GM19239 (cell line): ENCODE measurements at regions not wholly inside any gene's neighbourhood (a gene's known extent, or its start where the extent isn't known, plus 50 kb on each side); places are given as distances from the start of the nearest gene placed in this dataset.

Source experiments
- DNase-seq: peaks from one replicate; pipeline ENCODE4 v3.0.0; 2011; ENCODE audit warnings: low spot score; ENCODE audit not compliant: insufficient read length
- FAIRE-seq: peaks from 2 replicates; lab custom pipeline; 2011; peaks lifted over from hg19 to GRCh38; lab: Jason Lieb, UNC

DNA sequence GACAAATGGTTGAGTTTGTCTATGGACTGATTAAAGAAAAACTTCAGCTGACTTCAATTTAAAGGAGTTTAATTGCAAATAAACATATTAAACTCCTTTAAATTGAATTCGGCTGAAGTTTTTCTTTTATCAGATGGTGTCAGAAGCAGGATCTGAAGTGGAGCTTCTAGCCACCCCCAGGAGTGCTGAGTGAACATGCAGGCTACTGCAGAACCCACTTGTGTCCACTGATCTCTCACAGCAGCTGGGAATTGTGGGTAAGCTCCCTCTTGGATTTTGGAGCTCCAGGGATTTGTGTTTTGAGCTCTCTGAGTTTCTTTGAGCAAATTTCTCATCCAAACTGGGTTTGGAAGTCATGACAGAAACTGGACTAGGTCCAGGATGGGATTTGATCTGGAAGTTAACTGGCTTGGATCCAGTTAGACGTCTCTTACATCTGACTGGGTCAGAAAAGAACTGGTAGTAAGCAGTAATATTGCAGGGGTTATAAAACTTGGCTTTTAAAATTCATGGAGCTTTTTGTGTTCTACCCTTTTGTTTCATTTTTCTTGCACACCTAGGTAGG lies 95.8 kb upstream of the UST start:
- FAIRE-seq (no peak), DNase-seq (no peak)

DNA sequence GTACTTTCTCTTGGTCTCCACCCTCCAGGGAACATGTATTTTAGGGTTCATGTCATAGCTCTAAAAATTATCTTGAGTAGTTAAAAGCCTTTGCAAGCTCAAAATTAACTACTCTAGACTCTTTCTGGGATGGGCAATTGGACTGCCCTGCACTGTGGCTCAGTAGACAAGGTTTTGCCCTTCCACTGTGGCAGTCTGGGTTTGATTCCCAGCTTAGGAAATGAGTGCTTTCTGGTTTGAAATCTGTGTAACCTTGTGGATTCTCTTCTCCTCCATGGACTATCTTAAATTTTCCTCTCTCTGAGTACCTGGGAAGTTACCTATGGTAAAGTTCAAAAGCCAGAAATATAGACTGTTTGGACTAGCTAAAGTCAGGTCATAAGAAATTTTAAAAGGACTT lies 94.6 kb upstream of the UST start:
- DNase-seq (no peak), FAIRE-seq (no peak)

DNA sequence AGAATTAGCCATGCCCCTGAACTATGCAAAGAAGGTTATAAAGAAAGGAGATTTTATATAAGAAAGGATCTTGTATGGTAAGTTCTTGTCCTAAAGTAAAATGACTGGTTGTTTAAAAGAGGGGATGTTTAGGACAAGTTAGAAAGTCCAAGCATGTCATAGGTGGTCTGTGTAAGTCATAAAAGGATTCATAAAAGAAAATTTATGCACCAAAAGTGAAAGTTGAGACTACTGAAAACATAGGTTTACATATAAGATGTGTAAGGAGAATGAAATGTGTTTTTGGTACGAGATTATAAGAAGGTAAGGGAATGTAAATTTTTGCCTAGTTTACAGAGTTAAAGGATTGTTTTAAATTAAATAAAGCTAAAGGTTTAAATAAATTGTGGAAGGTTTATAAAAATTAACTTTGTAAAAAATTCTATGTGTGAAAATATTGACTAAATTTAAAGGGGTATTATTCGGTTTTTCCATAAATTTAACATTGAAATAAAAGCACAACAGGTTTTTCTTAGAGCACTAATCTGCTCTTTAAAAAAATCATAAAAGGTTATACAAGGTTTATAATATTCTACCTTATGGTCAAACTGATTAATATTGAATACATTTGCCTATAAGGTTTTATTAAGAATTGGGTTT lies 93.6 kb upstream of the UST start:
- FAIRE-seq (no peak), DNase-seq (no peak)

DNA sequence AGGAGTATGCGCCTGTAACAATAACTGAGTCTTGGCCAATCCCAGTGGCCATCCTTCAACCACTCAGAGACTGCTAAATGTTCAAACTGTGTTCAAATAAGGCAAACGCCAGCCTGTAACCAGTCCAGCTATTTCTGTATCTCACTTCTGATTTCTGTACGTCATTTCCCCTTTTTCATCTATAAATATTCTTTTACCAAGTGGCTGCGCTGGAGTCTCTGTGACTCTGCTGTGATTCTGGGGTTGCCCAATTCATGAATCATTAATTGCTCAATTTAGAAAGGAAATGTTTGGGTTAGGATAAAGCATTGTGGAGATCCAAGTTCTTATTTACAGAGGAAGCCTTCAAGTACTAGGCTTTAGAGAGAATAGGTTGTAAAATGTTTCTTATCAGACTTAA lies 89.8 kb upstream of the UST start:
- FAIRE-seq (no peak), DNase-seq (no peak)

DNA sequence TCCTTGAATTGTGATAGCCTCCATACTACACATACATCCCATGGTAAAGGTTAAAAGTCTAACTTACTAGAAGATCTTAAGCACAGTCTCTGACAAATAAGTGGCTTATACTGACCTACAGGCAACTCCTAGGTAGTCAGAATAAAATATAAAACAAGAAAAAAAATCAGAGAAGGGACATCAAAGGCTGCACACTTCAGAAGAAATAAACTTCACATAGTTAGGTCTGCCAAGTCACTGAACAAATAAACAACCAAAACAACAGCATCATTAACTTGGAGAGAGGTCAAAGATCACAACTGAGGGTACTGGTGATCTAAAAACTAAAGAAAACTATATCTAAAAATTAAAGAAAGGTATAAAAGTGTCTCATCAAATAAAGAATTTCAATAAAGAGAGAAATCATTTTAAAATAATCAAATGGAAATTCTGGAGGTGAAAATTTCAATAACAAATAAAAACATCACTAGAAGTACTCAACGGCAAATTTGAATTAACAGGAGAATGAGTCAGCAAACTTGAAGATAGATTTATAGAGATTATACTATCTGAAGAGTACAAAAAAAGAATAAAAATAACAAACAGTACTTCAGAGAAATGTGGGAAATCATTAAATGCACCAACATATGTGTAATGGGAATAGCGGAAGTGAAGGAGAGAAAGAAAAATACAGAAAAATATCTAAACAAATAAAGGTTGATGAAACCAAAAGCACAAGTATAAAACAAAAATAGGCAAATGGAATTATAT lies 88.0 kb upstream of the UST start:
- FAIRE-seq = no peak
- no peak for DNase-seq

DNA sequence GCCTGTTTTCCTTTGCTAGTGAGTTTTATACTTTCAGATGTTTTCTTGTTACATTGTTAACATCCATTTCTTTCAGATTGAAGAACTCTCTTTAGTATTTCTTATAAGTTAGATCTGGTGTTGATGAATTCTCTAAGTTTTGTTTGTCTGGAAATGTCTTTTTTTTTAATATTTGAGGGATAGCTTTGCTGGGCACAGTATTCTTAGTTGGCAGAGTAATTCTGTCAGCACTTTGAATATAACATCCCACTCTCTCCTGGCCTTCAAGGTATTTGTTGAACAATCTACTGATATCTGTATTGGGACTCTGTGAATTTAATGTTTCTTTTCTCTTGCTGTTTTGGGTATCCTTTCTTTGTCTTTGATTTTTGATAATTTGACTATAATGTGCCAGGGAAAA lies 79.4 kb upstream of the UST start:
- DNase-seq = no peak
- FAIRE-seq = no peak

DNA sequence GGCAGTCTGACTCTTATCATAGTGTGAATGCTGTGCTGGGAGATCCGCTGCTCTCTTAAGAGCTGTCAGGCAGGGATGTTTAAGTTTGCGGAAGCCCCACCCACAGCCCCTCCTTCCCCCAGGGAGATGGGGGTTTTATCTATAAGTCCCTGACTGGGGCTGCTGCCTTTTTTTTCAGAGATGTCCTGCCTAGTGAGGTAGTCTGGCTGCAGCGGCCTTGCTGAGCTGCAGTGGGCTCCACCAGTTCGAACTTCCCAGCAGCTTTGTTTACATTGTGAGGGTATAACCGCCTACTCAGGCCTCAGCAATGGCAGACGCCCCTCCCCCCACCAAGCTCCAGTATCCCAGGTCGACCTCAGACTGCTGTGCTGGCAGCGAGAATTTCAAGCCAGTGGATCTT lies 75.7 kb upstream of the UST start:
- no peak for FAIRE-seq
- DNase-seq = no peak

DNA sequence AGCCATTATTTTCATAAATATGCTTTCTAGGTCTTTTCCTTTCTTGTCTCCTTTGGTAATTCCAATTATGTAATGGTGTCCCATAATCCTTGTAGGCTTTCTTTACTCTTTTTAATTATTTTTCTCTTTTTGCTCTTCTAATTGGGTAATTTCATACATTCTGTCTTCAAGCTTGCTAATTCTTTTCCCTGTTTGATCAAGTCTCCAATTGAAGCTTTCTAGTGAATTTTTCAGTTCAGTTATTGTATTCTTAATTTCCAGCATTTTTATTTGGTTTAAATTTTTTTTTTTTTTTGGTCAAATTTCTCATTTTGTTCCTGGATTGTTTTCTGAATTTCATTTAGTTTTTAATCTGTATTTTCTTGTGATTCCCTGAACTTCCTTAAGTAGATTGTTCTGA lies 74.9 kb upstream of the UST start:
- no peak for FAIRE-seq
- no peak for DNase-seq

DNA sequence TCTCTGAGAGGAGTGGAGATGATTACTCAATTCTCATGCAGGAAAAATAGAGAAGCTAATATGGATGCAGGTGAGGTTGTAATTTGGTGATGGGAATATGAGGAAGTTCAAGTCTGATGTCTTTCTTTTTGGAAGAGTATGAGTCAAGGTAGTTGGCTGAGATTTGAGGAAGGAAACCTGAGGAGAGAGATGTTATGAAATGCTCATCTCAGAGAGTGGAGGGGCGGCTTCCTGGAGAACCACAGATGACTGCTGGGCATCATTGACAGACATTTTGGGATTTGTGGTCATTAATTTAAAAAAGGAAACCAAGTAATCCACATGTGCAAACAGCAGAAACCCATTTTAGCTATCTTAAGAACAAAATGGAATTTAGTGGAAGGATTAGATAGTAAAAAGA lies 72.5 kb upstream of the UST start:
- FAIRE-seq (no peak), DNase-seq (no peak)

DNA sequence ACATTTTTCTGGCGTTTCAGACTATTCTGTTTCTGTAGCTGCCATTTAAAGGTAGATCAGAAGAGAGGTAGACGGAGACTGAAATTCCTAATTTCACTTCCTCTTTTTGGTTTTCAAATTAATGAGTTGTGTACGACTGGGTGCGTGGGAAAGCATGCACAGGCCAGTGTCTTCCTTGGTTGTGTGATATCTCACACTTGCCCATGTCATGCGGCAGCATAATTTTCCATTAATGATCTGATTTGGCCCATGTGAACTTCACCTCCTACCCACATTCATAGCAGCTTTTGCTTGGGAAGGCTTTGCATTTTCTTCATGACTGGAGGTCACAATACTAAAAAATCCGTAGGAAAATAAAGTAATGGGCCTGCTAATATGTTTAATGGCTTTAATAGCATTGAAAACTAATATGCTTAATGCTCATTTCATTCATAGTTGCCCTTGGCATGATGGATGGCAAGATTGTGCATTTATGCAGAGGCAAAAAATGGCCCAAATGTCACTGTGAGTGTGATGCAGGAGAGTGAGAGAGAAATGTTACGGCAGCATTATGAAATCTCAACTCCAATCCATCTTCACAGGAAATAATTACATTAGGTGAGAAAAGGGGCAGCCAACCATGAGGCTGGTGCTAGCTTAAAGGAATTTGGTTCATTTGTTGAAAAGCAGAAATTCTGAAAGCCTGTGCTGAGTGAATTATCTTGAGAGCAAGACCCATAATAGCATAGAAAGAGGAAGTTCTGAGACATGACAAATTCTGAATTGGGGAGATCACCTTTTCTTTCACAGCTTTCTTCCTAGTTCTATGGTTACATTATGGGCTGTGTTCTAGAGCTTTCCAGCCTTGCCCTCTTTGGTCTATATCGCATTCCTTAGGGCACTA lies 69.0 kb upstream of the UST start:
- FAIRE-seq = peak; percentile 87
- no peak for DNase-seq

DNA sequence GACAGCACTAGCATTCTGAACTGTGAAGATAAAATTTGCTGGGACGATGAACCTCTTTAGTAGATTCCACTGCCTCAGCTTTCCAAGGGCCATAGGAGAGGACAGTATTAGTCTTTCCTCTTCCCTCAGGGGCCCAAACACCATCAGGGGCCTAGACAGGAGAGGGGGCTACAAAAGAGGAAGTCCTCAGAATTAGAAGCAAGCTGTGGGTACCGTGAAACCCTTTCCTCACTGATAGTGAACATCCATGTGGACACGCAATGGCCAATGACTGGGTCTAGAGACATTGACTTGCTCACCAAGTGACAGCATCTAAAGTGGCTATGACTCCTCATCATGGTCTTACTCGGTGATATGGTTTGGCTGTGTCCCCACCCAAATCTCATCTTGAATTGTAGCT lies 68.1 kb upstream of the UST start:
- FAIRE-seq = no peak

DNA sequence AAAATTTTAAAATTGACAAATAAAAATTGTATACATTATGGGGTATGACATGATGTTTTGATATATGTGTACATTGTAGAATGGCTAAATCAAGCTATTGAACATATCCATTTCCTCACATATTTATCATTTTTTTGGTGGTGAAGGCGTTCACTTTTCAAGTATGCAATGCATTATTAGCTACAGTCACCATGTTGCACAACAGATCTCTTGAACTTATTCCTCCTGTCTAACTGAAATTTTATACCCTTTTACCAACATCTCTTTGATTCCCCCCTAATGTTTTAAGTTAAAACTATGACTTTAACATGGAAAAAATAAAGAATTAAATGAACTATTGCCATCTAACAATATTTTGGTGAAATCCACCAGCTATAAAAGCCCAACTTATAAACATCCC lies 65.2 kb upstream of the UST start:
- FAIRE-seq (no peak), DNase-seq (no peak)

More for the DNA sequence above, 68.1 kb upstream of the UST start:
- no peak for DNase-seq

DNA sequence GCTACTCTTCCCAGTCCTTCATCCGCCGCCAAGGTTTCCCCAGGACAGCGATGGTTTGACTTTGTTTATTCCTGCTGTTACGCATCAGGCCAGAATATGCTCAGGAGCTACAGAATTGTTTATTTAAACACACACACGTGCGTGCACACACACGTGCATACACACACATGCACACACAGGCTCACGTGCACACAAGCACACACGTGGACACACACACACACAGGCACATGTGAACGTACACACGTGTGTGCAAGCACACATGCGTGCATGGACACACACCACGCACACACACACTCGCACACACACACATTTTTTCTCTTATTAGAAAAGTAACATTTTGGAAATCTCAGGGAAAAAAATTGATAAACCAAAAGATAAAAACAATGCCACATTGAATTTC lies 64.6 kb upstream of the UST start:
- FAIRE-seq = no peak
- DNase-seq = no peak

DNA sequence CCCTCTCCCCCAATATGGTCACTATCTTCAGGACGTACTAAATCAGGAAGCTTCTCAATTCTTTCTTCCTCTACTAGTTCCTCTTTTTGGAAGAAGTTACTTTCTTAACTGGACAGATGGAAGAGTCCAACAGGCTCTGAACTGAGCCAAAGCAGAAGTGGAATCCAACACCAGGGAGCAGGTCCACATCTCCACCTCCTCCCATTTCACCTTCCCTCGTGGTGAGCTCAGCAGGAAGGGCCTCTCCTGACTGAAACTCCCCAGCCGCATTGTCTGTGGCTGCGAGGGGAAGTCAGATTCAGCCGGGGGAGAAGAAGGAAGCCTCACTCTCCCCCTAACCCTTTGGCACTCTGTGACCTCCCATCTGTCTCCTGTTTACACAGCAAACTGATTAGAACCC lies 63.8 kb upstream of the UST start:
- no peak for DNase-seq
- no peak for FAIRE-seq

DNA sequence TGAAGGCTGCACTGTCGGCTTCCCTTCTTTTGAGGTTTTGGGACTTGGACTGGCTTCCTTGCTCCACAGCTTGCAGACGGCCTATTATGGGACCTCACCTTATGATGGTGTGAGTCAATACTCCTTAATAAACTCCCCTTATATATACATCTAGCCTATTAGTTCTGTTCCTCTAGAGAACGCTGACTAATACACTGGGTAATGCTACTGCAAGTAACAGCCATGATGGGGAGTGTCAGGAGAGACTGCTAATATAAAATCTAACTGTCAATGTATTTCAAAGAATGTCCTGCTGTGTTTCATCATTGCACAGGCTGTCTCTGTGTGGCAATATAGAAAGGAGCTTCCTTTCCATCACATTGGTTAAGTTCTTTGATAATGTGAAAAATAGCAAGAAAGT lies 57.7 kb upstream of the UST start:
- FAIRE-seq = no peak
- no peak for DNase-seq

DNA sequence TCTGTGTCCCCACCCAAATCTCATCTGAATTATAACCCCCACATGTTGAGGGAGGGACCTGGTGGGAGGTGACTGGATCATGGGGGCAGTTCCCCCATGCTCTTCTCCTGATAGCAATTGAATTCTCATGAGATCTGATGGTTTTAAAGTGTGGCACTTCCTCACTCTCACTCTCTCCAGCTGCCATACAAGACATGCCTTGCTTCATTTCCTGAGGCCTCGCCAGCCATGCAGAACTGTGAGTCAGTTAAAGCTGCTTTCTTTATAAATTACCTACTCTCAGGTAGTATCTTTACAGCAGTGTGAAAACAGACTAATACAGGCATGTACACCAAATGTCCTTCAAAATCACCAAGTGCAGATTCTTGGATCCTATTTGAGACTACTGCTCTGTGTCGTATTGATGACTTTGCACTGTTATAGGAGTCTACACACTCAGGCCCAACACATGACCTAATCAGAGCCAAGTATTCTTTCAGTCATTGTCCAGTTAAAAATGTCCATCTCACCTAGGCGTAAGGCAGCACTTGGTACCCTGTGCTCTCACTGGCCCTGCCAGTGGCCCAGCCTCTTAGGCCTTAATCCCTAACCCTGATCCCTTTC lies 52.8 kb upstream of the UST start:
- DNase-seq = no peak

More for the DNA sequence above, 52.8 kb upstream of the UST start:
- no peak for FAIRE-seq
